HK-2 (cell line): ENCODE measurements at regions not wholly inside any gene's neighbourhood (a gene's known extent, or its start where the extent isn't known, plus 50 kb on each side); places are given as distances from the start of the nearest gene placed in this dataset.
"Not testable (repeated sequence)": the region's sequence is repeated elsewhere in the genome, so short reads cannot be mapped to it uniquely, and the experiment has no call there.

Experiments used
- DNase-seq: peaks from one replicate; pipeline ENCODE4 v3.0.0-alpha.2; 2018; ENCODE audit not compliant: unreplicated experiment

DNA sequence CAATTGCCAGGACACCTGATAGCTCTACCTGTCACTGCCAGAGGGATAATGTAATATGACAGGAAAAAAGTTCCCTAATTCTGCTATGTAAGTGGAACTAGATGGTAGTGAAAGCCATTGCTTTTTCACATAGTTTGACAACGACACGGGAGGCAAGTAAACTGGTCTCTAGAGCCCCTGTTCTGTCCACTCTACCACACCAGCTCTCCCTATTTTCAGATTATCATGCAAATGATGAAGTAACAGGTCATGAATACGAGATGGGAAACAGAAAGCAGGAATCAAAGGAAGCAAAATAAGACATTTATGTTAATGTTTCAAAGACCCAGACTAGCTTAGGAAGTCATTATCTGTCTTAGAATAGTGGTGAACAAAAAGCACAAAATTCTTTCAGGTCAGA is 56.2 kb downstream of the TAF11L14 start:
- no peak for DNase-seq

DNA sequence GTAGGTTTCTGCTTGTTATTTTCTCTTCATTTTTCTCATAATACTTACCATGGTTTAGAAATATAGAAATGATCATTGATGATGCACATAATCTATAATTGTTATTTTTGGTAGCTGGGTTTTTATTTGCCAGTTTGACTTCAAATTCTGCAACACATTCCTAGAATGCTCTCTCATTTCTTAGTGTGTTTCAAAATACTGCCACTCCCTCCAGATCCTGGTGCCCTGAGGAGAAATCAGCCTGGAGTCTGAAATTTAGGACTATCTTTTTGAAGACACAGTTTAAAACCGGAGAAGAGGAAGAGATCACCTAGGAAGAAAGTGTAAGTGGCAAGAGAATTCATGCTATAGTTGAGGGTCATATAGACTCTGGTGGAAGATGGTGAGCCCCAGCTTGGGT is 57.5 kb downstream of the TAF11L14 start:
- DNase-seq, result no peak

DNA sequence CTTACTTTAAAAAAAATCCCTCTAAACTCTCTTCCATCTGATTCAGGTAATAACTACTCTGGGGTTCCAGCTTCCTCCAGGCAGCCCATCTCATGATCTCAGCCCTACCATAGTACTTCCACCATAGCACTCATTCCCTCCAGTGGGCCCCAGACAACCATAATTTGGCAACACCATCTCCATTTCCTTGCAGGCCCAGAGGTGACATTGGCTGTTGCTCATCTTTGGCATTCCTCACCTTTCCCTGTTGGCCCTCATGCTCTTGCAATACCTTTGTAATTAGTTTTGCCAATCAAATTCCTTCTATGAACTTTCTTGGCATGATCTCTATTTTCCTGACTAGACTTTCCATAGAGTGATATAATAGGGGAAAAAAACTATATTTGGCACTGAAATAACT is 60.1 kb downstream of the TAF11L14 start:
- no peak for DNase-seq

DNA sequence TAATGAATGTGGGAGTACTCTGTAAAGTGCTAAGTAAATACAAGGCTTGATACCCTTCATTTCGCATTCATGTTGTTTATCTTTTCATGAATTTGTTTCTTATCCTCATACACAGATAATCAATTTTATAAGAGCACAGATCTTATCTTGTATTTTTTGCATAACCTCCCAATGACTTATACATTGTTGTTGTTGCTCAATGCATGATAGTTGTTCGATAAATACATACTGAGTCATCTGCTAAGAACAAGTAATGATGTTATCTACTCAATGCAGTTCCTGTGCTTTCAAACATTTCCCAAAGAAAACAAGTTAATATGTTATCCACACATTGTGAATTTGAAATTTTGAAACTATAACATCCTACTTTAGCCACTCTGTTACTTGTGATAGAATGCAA is 60.7 kb downstream of the TAF11L14 start:
- DNase-seq, result no peak

DNA sequence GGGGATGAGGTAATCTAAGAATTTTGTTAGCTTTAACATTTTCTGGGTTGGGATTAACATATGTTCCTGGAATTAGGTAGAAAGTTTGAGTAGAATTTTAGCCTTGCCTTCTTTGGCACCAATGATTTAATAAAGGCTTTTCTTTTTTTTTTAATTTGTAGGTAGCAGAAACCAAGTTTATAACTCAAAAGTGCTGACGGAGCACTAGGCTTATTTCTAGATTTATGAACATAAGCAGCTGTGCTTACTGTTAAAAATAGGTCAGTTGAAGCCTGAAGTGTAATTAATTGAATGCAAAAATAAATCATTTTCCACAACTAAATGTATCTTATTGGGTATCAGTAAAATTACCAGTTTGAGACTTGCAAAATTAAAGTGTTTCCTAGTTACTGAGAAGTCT is 62.4 kb downstream of the TAF11L14 start:
- DNase-seq, result no peak

DNA sequence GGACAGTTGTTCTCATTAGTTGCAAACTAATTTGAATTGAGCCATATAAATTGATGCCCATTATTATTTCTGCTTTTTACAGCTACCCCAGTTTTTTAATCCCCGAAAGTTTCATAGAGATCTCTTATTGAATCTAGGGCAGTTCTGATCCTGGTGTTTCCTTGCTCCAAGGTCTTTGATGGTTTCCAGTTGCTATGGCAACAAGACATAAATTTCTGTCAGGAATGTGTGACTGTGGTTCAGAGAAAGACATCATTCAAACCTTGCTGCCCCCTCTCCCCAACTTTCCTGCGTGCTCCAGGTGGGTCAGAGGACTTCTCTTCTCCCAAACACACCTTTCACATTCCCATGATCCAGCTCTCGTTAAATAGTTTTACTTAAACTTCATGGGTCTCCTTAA is 63.4 kb downstream of the TAF11L14 start:
- DNase-seq, result no peak

DNA sequence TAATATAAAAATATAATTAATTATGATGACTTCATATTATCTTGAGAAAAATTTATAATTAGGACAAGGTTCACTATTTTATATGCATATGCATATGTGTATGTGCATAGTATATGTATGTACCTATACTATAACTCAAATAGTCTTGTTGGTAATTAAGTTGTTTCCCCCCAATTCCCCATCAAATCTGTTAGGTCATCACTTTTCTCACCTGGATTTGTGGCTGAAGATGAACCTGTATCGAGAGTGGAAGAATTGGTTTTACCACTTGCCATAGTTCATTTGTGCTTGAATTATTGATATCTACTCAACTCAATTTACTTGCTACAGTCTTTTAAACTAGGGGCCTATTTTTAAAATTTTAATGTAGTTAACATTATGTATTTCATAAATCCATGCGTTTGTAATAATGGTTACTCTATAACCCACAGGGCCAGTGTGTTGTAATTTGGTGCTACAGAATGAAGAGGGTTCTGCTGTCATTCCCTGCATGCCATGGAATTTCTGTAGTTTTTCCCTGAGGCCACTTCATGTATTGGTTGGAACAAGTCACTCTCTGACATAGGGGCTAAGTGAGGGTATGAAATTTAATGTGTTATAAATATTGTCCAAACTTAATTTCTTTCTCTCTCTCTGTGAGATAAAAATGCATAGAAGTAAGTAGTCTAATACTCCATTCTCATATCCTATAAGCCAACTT is 74.9 kb downstream of the TAF11L14 start:
- DNase-seq, result no peak

DNA sequence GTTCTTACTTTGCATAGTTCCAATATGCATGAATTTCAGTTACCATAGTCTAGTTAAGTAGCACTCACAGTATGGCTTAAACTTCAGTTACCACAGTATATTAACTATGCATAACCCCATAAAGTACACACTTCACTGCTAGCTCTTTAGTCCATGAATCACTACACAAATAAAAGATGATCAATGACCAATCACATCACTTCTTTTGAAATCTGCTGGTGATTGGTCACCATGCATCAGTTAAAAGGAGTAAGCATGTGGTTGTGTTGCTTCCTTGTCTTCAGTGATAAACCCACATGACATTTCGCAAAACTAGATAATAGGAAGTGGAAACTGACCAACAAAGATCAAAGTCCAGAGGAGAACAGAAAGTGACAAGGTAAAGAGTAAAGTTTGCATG is 79.0 kb downstream of the TAF11L14 start:
- DNase-seq, result no peak

DNA sequence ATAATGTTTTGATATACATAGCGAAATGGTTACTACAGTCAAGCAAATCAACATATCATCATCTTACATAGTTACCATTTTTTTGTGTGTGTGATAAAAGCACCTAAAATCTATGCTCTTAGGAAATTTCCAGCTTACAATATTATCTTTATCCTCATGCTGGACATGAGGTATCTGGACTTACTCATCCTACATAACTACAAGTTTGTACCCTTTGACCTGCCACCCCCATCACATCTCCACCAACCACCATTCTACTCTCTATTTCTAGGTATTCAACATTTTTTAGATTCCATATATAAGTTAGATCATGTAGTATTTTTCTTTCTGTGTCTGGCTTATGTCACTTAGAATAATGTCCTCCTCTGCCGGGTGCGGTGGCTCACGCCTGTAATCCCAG is 79.9 kb downstream of the TAF11L14 start:
- no peak for DNase-seq

DNA sequence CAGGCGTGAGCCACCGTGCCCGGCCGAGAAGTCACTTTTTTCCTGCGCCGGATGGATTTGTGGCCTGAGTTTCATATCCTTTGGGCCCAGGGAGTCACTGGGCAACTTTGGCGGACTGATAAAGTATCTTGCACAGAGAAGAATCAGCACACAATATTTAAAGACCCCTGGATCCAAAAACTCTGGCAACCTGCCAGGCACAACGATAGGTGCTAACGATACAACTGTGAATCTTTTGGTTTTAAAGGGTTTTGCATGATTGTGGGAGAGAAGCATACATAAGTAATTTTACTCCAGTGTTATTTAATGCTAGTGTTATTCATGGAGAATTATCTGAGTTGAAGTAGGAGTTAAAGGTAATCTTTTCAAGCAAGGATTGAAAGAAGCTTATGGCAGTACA is 85.3 kb downstream of the TAF11L14 start:
- DNase-seq, result no peak

DNA sequence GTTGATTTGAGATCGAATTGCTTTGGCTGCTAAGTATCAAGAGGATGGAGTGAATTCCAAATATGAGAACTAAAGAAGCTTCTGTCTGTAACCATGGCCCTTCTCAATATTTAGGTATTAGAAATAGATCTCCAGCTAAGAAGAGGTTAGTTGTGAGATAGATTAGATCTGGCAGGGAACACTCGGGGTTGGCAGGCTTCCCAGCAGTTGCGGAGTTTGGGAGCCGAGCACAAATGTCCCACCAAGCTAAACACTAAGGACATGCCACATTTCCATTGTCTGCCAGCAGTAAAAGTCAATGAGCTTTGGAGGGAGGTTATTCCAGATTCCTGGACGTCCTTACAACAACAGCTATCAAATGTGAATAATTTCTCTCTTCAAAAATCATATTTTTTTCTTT is 85.8 kb downstream of the TAF11L14 start:
- no peak for DNase-seq

DNA sequence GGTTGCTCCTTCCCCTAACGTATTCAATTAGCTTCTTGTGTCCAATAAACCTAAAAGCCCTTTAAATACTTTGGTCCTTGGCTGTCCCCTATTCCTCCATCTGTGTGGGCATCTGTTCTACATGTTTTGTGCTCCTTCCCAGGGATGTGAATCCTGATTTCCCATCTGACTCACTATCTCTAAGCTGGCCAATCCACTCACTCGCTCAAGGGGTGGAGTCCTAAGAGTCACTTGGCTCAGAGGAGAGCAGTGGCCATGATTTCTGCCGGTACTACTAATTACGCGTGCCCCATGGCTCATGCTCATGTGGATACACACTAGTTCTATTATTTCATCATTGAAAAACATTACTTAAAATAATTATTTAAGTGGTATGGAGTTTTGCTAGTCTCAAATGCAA is 89.6 kb downstream of the TAF11L14 start:
- DNase-seq, result no peak

DNA sequence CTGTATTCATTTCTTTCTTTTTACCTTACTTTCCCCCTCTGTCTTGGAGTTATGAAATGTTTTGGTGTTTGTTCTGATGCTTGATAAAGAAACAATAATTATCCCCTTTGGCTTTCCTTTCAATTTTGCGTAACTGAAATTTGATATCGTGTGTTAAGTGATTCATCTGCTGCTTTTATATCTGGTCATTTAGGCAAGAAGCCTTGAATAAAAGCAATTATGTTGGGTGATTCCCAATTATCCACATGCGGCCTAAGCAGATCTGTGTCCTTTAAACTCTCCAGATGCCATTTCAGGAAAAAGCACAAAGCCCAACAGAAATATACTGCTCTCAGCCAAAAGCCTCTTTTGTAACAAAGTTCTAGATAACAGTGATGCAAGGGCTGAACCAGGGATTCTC is 92.8 kb downstream of the TAF11L14 start:
- DNase-seq, result no peak

DNA sequence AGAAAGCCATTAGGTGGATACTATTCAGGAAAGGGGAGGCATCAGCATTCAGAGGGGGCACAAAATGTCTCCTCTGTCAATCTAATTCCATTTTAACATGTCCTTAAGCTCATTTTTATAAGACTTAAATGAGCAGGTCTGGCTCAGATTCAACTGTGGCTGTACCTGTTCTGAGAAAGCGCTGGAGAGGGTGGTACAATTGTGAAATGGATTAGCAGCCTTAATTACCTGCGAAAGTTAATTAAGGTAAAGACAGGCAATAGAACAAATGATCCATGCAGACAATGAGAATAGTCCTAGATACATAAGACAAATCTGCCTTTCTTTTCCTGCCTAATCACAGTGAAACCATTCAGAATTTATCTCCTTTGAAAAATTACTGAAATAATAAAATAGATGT is 96.2 kb downstream of the TAF11L14 start:
- DNase-seq, result no peak

DNA sequence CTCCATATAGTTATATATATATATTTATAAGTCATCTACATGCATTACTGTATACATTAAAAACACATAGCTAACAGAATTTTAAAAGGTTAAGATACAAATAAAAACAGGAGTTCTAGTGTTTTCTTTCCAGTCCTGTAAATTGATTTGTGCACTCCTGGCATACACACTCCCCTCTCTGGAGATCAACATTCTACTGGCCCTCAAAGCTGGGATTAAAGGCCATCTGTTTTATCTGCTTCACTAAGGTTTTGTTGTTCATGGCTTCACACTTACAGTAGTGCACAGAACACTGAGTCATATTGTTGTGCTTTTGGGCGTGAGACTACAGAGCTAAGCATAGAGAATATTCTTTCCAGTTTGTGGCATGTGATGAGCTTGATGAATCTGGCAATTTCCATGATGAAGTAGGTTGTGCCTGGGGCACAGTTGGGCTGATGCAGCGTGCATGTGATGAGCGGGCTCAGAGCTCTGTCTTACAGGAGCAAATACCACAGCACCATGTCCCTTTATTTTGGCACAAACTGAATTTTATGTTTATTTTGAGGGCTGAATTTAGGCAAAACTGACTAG is 98.2 kb downstream of the TAF11L14 start:
- DNase-seq, result no peak

DNA sequence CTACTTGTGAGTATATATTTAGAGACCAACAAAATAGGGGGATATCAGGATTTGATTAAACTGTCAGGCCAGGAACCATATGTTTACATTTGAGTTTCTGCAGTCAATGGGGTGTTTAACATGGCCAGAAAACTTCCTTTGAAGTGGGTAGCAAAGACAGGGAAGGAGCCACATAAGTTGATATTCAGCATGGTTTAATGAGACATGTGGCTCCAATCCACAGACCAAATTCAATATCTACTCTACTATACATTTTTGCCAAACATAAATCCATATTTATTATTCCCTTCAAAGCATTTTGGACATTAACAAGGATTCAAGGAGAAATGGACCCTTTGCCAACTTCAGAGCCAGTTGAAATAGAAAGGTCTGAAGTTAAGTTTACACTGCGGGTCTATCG is 99.8 kb downstream of the TAF11L14 start:
- DNase-seq, result no peak

DNA sequence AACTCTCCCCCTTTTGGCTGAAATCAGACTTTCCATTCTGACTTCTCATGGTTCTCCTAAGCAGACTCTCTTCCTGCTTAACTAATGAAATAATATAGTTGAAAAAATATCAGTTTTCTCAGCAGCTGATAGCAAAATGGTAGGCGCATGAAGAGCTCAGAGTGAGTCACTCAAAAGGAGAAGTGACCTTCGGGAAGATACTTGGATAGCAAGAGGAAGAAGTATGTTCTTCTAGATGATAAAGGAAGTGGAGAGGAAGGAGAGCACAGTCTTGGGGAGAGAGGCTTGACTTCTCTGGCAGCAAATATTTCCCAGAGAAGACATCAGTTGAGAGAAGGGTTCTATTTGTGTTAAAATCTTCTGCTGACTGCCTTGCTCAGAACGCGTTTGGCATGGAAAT is 101.5 kb downstream of the TAF11L14 start:
- no peak for DNase-seq

DNA sequence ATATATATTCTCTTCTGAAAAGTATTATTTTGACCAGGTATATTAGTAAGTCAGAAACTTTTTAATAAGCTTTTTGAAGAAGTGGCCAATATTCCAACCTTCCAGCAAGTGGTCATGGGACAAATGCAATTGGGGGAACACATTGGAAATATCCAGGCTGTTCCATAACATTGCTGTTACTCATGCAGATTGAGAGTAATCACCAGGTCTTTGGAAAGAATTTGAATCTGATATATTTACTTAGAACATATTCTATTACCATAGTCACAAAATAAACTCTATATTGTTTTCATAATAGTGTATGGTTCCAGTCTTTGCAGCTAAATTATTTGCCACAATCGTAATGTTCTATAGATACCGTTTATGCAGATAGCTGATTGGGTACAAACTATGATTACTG is 102.8 kb downstream of the TAF11L14 start:
- no peak for DNase-seq

DNA sequence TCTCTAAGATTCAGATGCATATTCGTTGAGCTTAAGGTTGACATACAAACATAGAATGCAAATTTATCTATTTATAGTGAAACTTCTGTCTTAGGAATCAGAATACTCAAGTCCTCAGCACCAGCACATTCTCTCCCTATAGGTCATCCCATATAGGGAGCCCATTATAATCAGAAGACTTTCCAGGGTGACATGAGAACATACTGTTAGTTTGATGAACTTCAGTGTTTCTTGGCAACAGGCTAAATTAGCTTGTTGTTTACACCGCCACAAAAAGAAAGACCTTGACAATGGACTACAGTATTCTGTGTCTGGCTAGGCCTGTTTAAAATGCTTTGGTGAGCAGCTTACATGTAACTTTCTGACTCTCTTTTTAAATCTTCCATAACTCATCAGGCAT is 104.2 kb downstream of the TAF11L14 start:
- DNase-seq, result no peak

DNA sequence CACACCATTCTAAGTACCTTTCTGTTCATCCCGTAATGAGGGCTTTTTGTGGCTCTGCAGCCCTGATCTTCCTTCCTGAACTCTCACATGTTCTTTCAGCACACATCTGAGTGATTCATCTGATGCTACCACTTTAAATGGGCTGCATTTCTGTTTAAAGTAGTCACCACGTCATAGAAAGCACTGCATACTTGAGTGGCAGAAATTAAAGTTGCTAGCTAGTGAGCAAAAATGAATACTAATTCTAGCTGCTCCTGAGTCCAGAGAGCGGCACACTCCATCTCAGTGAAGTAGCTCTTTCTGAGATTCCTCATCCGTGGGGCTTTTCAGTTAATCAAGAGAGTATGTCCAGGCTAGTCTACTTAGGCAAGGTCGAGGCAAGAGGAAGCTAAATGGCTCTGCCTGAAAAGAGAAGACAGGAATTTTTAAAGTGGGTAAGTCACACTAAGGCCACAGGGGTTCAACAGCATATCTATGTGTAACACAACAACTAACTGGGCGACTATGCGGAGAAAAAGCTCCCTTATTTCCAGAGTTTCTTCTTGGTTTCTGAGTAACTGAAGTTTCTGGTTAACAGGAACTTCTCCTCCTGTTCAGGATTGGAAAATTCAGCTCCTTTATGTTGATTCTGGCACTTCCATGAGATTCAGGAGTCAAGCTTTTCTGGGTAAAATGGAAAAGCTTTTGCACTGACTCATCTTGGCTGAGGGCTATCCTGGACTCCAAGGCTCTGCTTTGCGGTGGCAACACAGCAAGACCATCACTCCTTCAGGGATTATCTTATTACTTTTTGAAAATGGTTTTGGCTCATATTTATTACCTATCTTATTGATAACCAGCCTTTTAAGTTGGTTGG is 109.5 kb downstream of the TAF11L14 start:
- DNase-seq, result no peak

DNA sequence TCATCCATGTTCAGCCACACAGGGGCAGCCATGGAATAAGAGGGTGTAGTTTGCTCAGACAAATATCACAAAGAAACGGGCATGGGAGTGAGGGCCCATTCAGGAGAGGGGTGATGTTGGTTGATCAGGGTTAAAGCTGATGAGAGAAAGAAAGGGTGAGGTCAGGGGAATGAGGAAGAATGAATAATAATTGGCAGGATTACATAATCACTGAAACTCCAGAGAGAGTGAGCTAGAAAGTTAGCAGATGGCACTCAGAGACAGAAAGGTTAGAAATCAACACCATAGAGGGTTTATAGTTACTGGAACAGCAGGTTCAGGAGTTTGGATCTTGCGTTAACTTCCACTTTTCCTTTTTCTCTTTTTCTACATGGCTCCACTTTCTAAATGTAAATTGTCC is 113.9 kb downstream of the TAF11L14 start:
- no peak for DNase-seq

DNA sequence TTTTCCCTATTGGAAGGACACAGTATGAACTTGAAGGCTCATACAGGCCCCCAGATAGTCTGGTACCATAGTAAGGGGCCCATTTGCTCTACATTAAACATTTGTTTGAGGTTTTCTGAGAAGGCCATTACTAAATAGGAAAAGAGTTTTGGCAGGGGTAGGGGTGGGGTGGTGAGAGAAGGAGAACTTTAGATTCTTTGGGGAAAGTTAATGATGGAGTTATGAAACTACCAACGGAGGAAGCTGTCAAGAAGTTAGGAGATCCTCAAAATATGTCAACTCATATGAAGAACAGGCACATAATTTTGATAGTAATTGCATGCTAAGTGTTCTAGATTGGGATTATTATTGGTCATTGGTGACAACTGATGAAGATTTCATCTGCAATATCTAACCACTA is 114.7 kb downstream of the TAF11L14 start:
- no peak for DNase-seq

DNA sequence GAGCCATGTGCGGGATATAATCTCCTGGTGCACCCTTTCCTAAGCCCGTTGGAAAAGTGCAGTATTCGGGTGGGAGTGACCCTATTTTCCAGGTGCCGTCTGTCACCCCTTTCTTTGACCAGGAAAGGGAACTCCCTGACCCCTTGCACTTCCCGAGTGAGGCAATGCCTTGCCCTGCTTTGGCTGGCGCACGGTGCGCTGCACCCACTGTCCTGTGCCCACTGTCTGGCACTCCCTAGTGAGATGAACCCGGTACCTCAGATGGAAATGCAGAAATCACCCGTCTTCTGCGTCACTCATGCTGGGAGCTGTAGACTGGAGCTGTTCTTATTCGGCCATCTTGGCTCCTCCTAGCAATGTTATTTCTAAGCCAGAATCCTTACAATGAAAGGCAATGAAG is 121.1 kb downstream of the TAF11L14 start:
- not testable (repeated sequence) for DNase-seq
